IPS-NIHi11 (cell line): ENCODE measurements at regions not wholly inside any gene's neighbourhood (a gene's known extent, or its start where the extent isn't known, plus 50 kb on each side); places are given as distances from the start of the nearest gene placed in this dataset.

ENCODE experiments used
- DNase-seq: peaks from one replicate; pipeline ENCODE4 v3.0.0; 2012; ENCODE audit warnings: mixed read lengths, low spot score

DNA sequence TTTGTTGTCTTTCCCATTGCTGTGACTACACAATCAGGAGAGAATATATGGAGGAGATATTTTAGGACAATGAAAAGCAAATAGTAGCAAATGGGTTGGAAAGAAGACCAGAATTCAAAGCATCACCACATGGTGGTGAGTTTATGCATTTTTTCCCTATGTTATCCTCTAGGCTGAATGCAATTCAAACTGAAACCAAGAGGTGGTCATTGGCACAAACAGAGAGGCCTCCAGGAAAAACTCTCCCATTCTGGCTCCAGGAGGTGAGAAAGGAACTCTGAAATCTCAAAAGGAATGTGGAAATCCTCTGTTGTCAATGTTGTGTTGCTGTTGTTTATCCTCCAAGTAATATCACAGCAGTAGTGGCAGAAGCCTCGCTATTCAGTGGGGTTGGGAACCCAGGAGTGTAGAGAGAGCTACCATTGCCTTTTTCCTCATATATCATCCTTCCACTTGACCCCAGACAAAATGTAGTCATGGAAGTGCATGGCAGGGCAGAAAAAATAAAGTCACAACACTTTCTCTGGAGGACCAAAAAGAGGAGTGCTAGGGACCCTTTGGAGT, 819.1 kb downstream of the GRID1 start:
- DNase-seq: no peak

DNA sequence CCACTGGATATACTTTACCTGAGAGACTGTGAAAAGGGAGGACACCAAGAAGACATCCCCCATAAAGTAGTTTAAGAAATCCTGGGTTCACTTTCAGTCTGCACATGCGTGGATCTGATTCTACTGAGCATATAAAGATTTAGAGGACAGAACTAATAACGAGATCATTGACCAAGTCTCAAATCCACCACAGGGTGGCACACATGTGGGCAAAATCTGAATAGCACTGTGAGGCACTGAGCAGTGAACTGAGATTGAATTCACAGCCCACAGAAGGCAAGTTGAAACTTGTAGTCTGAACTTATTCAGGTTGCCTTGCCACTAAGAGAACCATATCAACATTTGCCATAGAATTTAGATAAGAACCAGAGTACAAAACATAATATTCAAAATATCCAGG, 818.6 kb downstream of the GRID1 start:
- peak; percentile 26 for DNase-seq
